Large intestine (tissue), 3 donors: ENCODE measurements at regions not wholly inside any gene's neighbourhood (a gene's known extent, or its start where the extent isn't known, plus 50 kb on each side); places are given as distances from the start of the nearest gene placed in this dataset.

Source experiments
- DNase-seq, 2 donors: peaks; one replicate each; pipeline versions ENCODE4 v3.0.0 to v3.0.0-alpha.2; 2013
- H3K27ac ChIP-seq: one replicate; pipeline ENCODE4 v1.5.1; 2013; ENCODE audit warnings: low read length
- H3K27me3 ChIP-seq: 2 replicates; pipeline ENCODE4 v1.6.1; 2013; ENCODE audit warnings: low read length; ENCODE audit not compliant: control insufficient read depth, insufficient read depth
- H3K36me3 ChIP-seq: 2 replicates; pipeline ENCODE4 v1.6.1; 2013; ENCODE audit warnings: low read length; ENCODE audit not compliant: control insufficient read depth, insufficient read depth
- H3K4me1 ChIP-seq: one replicate; pipeline ENCODE4 v1.6.1; 2013; ENCODE audit warnings: low read length; ENCODE audit not compliant: control insufficient read depth, insufficient read depth
- H3K4me3 ChIP-seq: one replicate; pipeline ENCODE4 v1.5.1; 2013; ENCODE audit warnings: low read length
- H3K9me3 ChIP-seq: one replicate; pipeline ENCODE4 v1.6.1; 2013; ENCODE audit warnings: mild to moderate bottlenecking, low read depth, low read length, moderate library complexity; ENCODE audit not compliant: control insufficient read depth
- WGBS: methylation state at CpG from one replicate; pipeline ENCODE4 v1.1.5; 2013; ENCODE audit warnings: low lambda C conversion rate; ENCODE audit not compliant: insufficient coverage; 5-methylcytosine and 5-hydroxymethylcytosine counted together

- no peak for DNase-seq
- Histone ChIP-seq H3K27ac (no peak overlapping the region), H3K9me3 (peaks cover 4% of the 10 kb centered on the region), H3K27me3 (no peaks in the 10 kb centered on the region), H3K36me3 (no peaks in the 10 kb centered on the region), H3K4me1 (no peaks in the 10 kb centered on the region), H3K4me3 (no peak overlapping the region)
- WGBS, result no CpG with 5 or more reads among the region's 18 CpGs
Observed at GRCh38 chr7:4556868-4557793, 125.0 kb upstream of the FOXK1 start.

GRCh38 chr7:4561795-4562194, 120.3 kb upstream of the FOXK1 start:
- no peaks in the 10 kb centered on the region for H3K9me3 ChIP-seq
- DNase-seq, result no peak
- no peaks in the 10 kb centered on the region for H3K36me3 ChIP-seq
- no CpG with 5 or more reads among the region's 3 CpGs for WGBS
- H3K4me3 ChIP-seq, result no peak overlapping the region
- no peaks in the 10 kb centered on the region for H3K4me1 ChIP-seq
- no peaks in the 10 kb centered on the region for H3K27me3 ChIP-seq
- H3K27ac ChIP-seq, result no peak overlapping the region

GRCh38 chr7:4566714-4567113, 115.4 kb upstream of the FOXK1 start:
- Histone ChIP-seq H3K4me3 (no peak overlapping the region), H3K27me3 (no peaks in the 10 kb centered on the region), H3K4me1 (no peaks in the 10 kb centered on the region), H3K27ac (no peak overlapping the region), H3K9me3 (no peaks in the 10 kb centered on the region), H3K36me3 (no peaks in the 10 kb centered on the region)
- no CpG with 5 or more reads among the region's 2 CpGs for WGBS
- DNase-seq, result no peak

GRCh38 chr7:4574851-4575250, 107.2 kb upstream of the FOXK1 start:
- no peak overlapping the region for H3K4me3 ChIP-seq
- no peaks in the 10 kb centered on the region for H3K36me3 ChIP-seq
- DNase-seq, result no peak
- no peaks in the 10 kb centered on the region for H3K4me1 ChIP-seq
- H3K9me3 ChIP-seq, result no peaks in the 10 kb centered on the region
- H3K27me3 ChIP-seq, result no peaks in the 10 kb centered on the region
- H3K27ac ChIP-seq, result no peak overlapping the region

- no peaks in the 10 kb centered on the region for H3K36me3 ChIP-seq
- no peak overlapping the region for H3K27ac ChIP-seq
- H3K27me3 ChIP-seq, result no peaks in the 10 kb centered on the region
- no peaks in the 10 kb centered on the region for H3K4me1 ChIP-seq
- no peak for DNase-seq
- no peak overlapping the region for H3K4me3 ChIP-seq
- H3K9me3 ChIP-seq, result no peaks in the 10 kb centered on the region
- no CpG with 5 or more reads among the region's 3 CpGs for WGBS
Observed at GRCh38 chr7:4575254-4575653, 106.8 kb upstream of the FOXK1 start.

- Histone ChIP-seq H3K36me3 (no peaks in the 10 kb centered on the region), H3K4me3 (no peak overlapping the region), H3K27ac (no peak overlapping the region), H3K4me1 (no peaks in the 10 kb centered on the region), H3K27me3 (no peaks in the 10 kb centered on the region), H3K9me3 (no peaks in the 10 kb centered on the region)
- DNase-seq, result no peak
- WGBS, result no CpG with 5 or more reads among the region's 20 CpGs
Observed at GRCh38 chr7:4602905-4603842, 78.9 kb upstream of the FOXK1 start.

GRCh38 chr7:4603843-4604231, 78.3 kb upstream of the FOXK1 start:
- no CpG with 5 or more reads among the region's 8 CpGs for WGBS
- DNase-seq, result no peak
- no peak overlapping the region for H3K27ac ChIP-seq
- no peak overlapping the region for H3K4me3 ChIP-seq
- no peaks in the 10 kb centered on the region for H3K36me3 ChIP-seq
- H3K9me3 ChIP-seq, result no peaks in the 10 kb centered on the region
- H3K4me1 ChIP-seq, result no peaks in the 10 kb centered on the region
- no peaks in the 10 kb centered on the region for H3K27me3 ChIP-seq

- no peak overlapping the region for H3K27ac ChIP-seq
- H3K4me3 ChIP-seq, result no peak overlapping the region
- no peak for DNase-seq
- no peaks in the 10 kb centered on the region for H3K9me3 ChIP-seq
- WGBS, result no CpG with 5 or more reads among the region's 16 CpGs
- H3K4me1 ChIP-seq, result no peaks in the 10 kb centered on the region
- no peaks in the 10 kb centered on the region for H3K27me3 ChIP-seq
- no peaks in the 10 kb centered on the region for H3K36me3 ChIP-seq
Observed at GRCh38 chr7:4604456-4604940, 77.6 kb upstream of the FOXK1 start.

- H3K4me3 ChIP-seq, result no peak overlapping the region
- H3K9me3 ChIP-seq, result no peaks in the 10 kb centered on the region
- no peaks in the 10 kb centered on the region for H3K27me3 ChIP-seq
- no peaks in the 10 kb centered on the region for H3K36me3 ChIP-seq
- no peak overlapping the region for H3K27ac ChIP-seq
- DNase-seq, result no peak
- H3K4me1 ChIP-seq, result no peaks in the 10 kb centered on the region
- 88% methylated on average over 3 of the region's 10 CpGs for WGBS
Observed at GRCh38 chr7:4606797-4607196, 75.3 kb upstream of the FOXK1 start.

- H3K27me3 ChIP-seq, result no peaks in the 10 kb centered on the region
- H3K4me1 ChIP-seq, result no peaks in the 10 kb centered on the region
- no peak overlapping the region for H3K4me3 ChIP-seq
- DNase-seq, result no peak
- H3K27ac ChIP-seq, result no peak overlapping the region
- no peaks in the 10 kb centered on the region for H3K9me3 ChIP-seq
- no peaks in the 10 kb centered on the region for H3K36me3 ChIP-seq
- WGBS, result 100% methylated on average over 1 of the region's 14 CpGs
Observed at GRCh38 chr7:4607311-4607729, 74.8 kb upstream of the FOXK1 start.
